HCT116 (cell line): ENCODE measurements at regions not wholly inside any gene's neighbourhood (a gene's known extent, or its start where the extent isn't known, plus 50 kb on each side); places are given as distances from the start of the nearest gene placed in this dataset.

ENCODE experiments used
- ATAC-seq: fragments of 200-7000 bp; cut with Tn5 transposase; 2 replicates; pipeline ENCODE4 v1.9.1; 2020; ENCODE audit warnings: mild to moderate bottlenecking, moderate library complexity
- BruUV-seq: library from RNA; stranded (reverse); fragments of 400-500 nt; replicated peaks from 2 replicates; lab custom pipeline; 2021; lab: Mats Ljungman, UMichigan
- CTCF ChIA-PET: fragments of 300-600 bp; sonication (Branson Sonifier 250); formaldehyde crosslinking; loops from one replicate; lab custom pipeline; 2021; ENCODE audit warnings: antibody characterized with exemption; lab: Charles Lee
- POLR2A ChIA-PET: fragments of 300-600, 350-600 bp; sonication (Branson Sonifier 250); formaldehyde crosslinking; loops from one replicate; lab custom pipeline; 2021; ENCODE audit warnings: antibody characterized with exemption; lab: Charles Lee
- RAD21 ChIA-PET, 2 experiments: fragments of 300-600 bp; sonication (Branson Sonifier 250); formaldehyde crosslinking; loops; one replicate each; lab custom pipeline; 2023; ENCODE audit warnings: low total read pairs in 2 of 2; ENCODE audit not compliant: uncharacterized antibody in 2 of 2, unreplicated experiment in 2 of 2, low non-redundant PET in 1 of 2; lab: Charles Lee
- DNase-seq: peaks from one replicate; pipeline ENCODE4 v3.0.0-alpha.2; 2010; ENCODE audit warnings: low read depth, low spot score
- H2AFZ ChIP-seq: fragments of 200-600 bp; shearing (Covaris generic), sonication (generic); 2 replicates; pipeline ENCODE4 v1.6.1; 2017; ENCODE audit warnings: low read depth, mixed run types, mixed read lengths, antibody characterized with exemption, low read length; ENCODE audit not compliant: poor library complexity, severe bottlenecking
- H3K27ac ChIP-seq: 2 replicates; pipeline ENCODE4 v1.5.1; 2012; ENCODE audit warnings: low read depth, low read length
- H3K27me3 ChIP-seq: fragments of 200-600 bp; sonication (generic); 2 replicates; pipeline ENCODE4 v1.6.1; 2016; ENCODE audit warnings: mixed run types, low read length, mixed read lengths; ENCODE audit not compliant: insufficient read depth
- H3K36me3 ChIP-seq, 2 experiments: fragments of 200-500 bp in 1 of 2; fragments of 200-600 bp in 1 of 2; sonication (Bioruptor generic) in 1 of 2; sonication (generic) in 1 of 2; 2 replicates each; pipeline versions ENCODE4 v1.5.1 to v1.6.1; 2014 to 2016; ENCODE audit warnings: low read length in 2 of 2, inconsistent platforms in 1 of 2, mixed read lengths in 1 of 2, mixed run types in 1 of 2; ENCODE audit not compliant: insufficient read depth in 2 of 2, control insufficient read depth in 1 of 2
- H3K4me1 ChIP-seq, 2 experiments: fragments of 200-600 bp in 1 of 2; sonication (generic) in 1 of 2; 2 replicates each; pipeline versions ENCODE4 v1.5.1 to v1.6.1; 2012 to 2017; ENCODE audit warnings: low read length in 2 of 2, inconsistent platforms in 1 of 2, mild to moderate bottlenecking in 1 of 2, mixed read lengths in 1 of 2, mixed run types in 1 of 2, moderate library complexity in 1 of 2; ENCODE audit not compliant: insufficient read depth in 2 of 2, control insufficient read depth in 1 of 2
- H3K4me2 ChIP-seq: fragments of 200-600 bp; sonication (generic); 2 replicates; pipeline ENCODE4 v1.6.1; 2017; ENCODE audit warnings: mixed run types, low read length, mixed read lengths
- H3K4me3 ChIP-seq, 2 experiments: fragments of 200-600 bp in 1 of 2; sonication (generic) in 1 of 2; replicated peaks in 1 of 2; 2 replicates each; pipeline ENCODE4 v1.5.1; 2011 to 2016; ENCODE audit warnings: low read length in 2 of 2, control low read depth in 1 of 2, low read depth in 1 of 2, mild to moderate bottlenecking in 1 of 2, mixed read lengths in 1 of 2, mixed run types in 1 of 2
- H3K79me2 ChIP-seq: fragments of 200-600 bp; sonication (generic); 2 replicates; pipeline ENCODE4 v1.6.1; 2017; ENCODE audit warnings: mild to moderate bottlenecking, mixed run types, low read length, moderate library complexity, mixed read lengths; ENCODE audit not compliant: insufficient read depth
- H3K9ac ChIP-seq: fragments of 200-600 bp; sonication (generic); 2 replicates; pipeline ENCODE4 v1.6.1; 2016; ENCODE audit warnings: low read length, mixed read lengths
- H3K9me2 ChIP-seq: fragments of 200-600 bp; sonication (generic), shearing (Covaris generic); 2 replicates; pipeline ENCODE4 v1.6.1; 2017; ENCODE audit warnings: mixed run types, mild to moderate bottlenecking, moderate library complexity; ENCODE audit not compliant: insufficient read depth
- H3K9me3 ChIP-seq, 2 experiments: fragments of 200-500 bp in 1 of 2; fragments of 200-600 bp in 1 of 2; sonication (Bioruptor generic) in 1 of 2; sonication (generic) in 1 of 2; 2 replicates each; pipeline ENCODE4 v1.6.1; 2014 to 2017; ENCODE audit warnings: low read length in 2 of 2, mixed read lengths in 2 of 2, inconsistent platforms in 1 of 2, low read depth in 1 of 2, mild to moderate bottlenecking in 1 of 2, mixed run types in 1 of 2, moderate library complexity in 1 of 2; ENCODE audit not compliant: control insufficient read depth in 1 of 2, insufficient read depth in 1 of 2
- H4K20me1 ChIP-seq: fragments of 200-600 bp; sonication (generic), shearing (Covaris generic); 2 replicates; pipeline ENCODE4 v1.6.1; 2017; ENCODE audit warnings: mixed run types, mild to moderate bottlenecking, moderate library complexity; ENCODE audit not compliant: insufficient read depth
- ATF3 ChIP-seq: IDR thresholded peaks from 2 replicates; pipeline ENCODE4 v1.6.1; 2012
- CBX3 ChIP-seq: IDR thresholded peaks from 2 replicates; pipeline ENCODE4 v1.6.1; 2012; ENCODE audit warnings: low read depth
- CEBPB ChIP-seq: IDR thresholded peaks from 2 replicates; pipeline ENCODE4 v1.6.1; 2012; ENCODE audit warnings: low read depth
- CTCF ChIP-seq, 3 experiments: fragments of 200-600 bp in 1 of 3; sonication (generic) in 1 of 3; IDR thresholded peaks in 2 of 3; conservative IDR thresholded peaks in 1 of 3; 2 replicates each; pipeline ENCODE4 v1.5.1; 2012 to 2017; ENCODE audit warnings: low read depth in 2 of 3, low read length in 2 of 3, antibody characterized with exemption in 1 of 3, borderline replicate concordance in 1 of 3, control low read depth in 1 of 3, mild to moderate bottlenecking in 1 of 3, mixed read lengths in 1 of 3, mixed run types in 1 of 3, moderate library complexity in 1 of 3; ENCODE audit not compliant: insufficient read depth in 1 of 3
- EGR1 ChIP-seq: IDR thresholded peaks from 2 replicates; pipeline ENCODE4 v1.6.1; 2012; ENCODE audit warnings: low read depth
- FOSL1 ChIP-seq: IDR thresholded peaks from 2 replicates; pipeline ENCODE4 v1.6.1; 2012; ENCODE audit warnings: low read depth
- MAX ChIP-seq: IDR thresholded peaks from 2 replicates; pipeline ENCODE4 v1.6.1; 2012
- REST ChIP-seq: IDR thresholded peaks from 2 replicates; pipeline ENCODE4 v1.6.1; 2012; ENCODE audit warnings: low read depth
- SIN3A ChIP-seq: IDR thresholded peaks from 2 replicates; pipeline ENCODE4 v1.6.1; 2012; ENCODE audit warnings: low read depth
- TCF7L2 ChIP-seq: IDR thresholded peaks from 2 replicates; pipeline ENCODE4 v1.7.0; 2011; ENCODE audit warnings: borderline replicate concordance, inconsistent platforms; ENCODE audit not compliant: insufficient read depth, insufficient read length; ENCODE audit errors: extremely low read depth
- YY1 ChIP-seq: IDR thresholded peaks from 2 replicates; pipeline ENCODE4 v1.6.1; 2011; ENCODE audit warnings: low read length, low read depth, moderate library complexity, mild to moderate bottlenecking; ENCODE audit not compliant: insufficient replicate concordance; ENCODE audit errors: extremely low read depth
- ZBTB33 ChIP-seq: IDR thresholded peaks from 2 replicates; pipeline ENCODE4 v1.6.1; 2011; ENCODE audit warnings: mild to moderate bottlenecking, low read length, moderate library complexity; ENCODE audit not compliant: insufficient replicate concordance; ENCODE audit errors: extremely low read depth
- ZFX ChIP-seq: fragments of 450-650 bp; IDR thresholded peaks from 2 replicates; pipeline ENCODE4 v1.6.1; 2017
- ZNF274 ChIP-seq: fragments of 200-500 bp; sonication (Bioruptor generic); IDR thresholded peaks from 2 replicates; pipeline ENCODE4 v1.6.1; 2014; ENCODE audit warnings: mild to moderate bottlenecking, low read depth, low read length, inconsistent platforms
- intact Hi-C: fragments of 100-400 bp; cut with micrococcal nuclease; formaldehyde crosslinking; loops from 2 replicates; pipeline ENCODE4 v1.10.0; 2022

- no peak for TF ChIP-seq ZBTB33
These were observed 250.2 kb downstream of the VGLL3 start (continued) for GRCh38 chr3:86740751-86741150.

- H3K27me3 ChIP-seq = no peaks in the 10 kb centered on the region
- ChIA-PET POLR2A (no interaction called here), RAD21 (no interaction called here), CTCF (no interaction called here)
- no peaks in the 10 kb centered on the region for H3K9me3 ChIP-seq
- H3K79me2 ChIP-seq = no peaks in the 10 kb centered on the region
- no peak overlapping the region for H3K9ac ChIP-seq
- no peak for ATAC-seq
- H3K4me1 ChIP-seq = no peaks in the 10 kb centered on the region
- no peaks in the 10 kb centered on the region for H4K20me1 ChIP-seq
- intact Hi-C loops = no loop called here
- BruUV-seq = no TSS peak
- no peaks in the 10 kb centered on the region for H3K9me2 ChIP-seq
- no peak overlapping the region for H3K27ac ChIP-seq
- H3K4me3 ChIP-seq = no peak overlapping the region
- no peaks in the 10 kb centered on the region for H3K36me3 ChIP-seq
- TF ChIP-seq CEBPB (no peak), CTCF (IDR thresholded peaks at IDR 0.05 in 2 of 3, conservative IDR thresholded peaks at IDR 0.05 in 1 of 3; ENCODE audit: borderline replicate concordance in 1 of 3, insufficient read depth in 1 of 3, low read depth in 2 of 3, low read length in 2 of 3) (no peak), YY1 (no peak), ATF3 (no peak), MAX (no peak), TCF7L2 (no peak), ZFX (no peak), ZBTB33 (no peak), CBX3 (no peak), ZNF274 (no peak), FOSL1 (no peak), REST (no peak), SIN3A (no peak), EGR1 (no peak)
- no peak overlapping the region for H2AFZ ChIP-seq
- DNase-seq = no peak
- no peak overlapping the region for H3K4me2 ChIP-seq
These were observed 251.7 kb downstream of the VGLL3 start for GRCh38 chr3:86739244-86739643.
